ENCODE measurements at regions not wholly inside any gene's neighbourhood (a gene's known extent, or its start where the extent isn't known, plus 50 kb on each side); places are given as distances from the start of the nearest gene placed in this dataset.
"Not testable (repeated sequence)": the region's sequence is repeated elsewhere in the genome, so short reads cannot be mapped to it uniquely, and the experiment has no call there.

DNA sequence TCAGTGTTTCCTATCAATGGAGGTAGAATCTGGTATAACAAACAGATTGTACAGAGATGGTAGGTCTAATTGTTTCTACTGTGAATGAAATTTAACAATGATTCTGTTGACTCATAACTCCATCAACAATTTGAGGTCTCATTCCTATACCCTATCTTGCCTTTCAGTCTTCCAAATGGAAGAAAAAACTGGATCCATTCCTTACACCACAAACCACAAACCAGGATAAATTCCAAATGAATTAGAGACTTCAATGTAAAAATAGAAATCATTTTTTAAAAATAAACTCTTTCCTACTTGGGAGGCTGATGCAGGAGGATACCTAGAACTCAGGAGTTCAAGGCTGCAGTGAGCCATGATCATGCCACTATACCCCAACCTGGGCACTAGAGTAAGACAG is 114.4 kb upstream of the WDR44 start:
- Mint-ChIP-seq H3K36me3 (ENCODE audit: low read depth) (no peaks in the 10 kb centered on the region), H3K4me3 (no peak overlapping the region)

DNA sequence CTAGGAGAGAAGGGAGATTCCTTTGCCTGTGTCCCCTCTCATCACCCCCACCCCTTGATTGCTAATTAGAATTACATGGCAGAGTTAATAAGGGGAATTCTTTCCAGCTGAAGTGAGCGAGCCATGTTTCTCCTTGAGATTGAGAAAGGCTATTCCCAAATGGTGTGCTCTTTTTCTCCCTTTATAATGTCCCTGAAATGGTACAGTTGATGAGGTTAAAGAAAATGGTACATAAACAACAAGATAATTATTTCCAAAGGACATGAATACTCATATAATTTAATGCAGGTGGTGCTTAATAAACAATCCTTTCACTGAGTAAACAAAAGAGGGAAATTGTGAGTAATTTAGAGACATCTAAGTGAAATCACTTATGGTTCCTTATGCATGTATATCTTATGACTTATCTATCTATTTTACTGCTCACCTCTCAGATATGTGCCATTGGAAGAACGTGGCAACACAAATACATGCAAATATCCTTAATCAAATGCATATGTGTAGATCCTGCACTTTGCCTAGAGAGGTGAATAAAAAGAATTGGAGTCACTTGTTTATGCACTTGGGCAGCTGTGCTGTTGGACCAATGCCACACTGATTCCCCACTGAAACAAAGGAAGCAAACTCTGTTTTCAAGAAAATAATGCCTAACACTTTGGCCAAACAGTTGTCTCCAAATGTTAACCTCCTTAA is 106.6 kb upstream of the WDR44 start:
- intact Hi-C loops (cut with micrococcal nuclease): no loop called here
- ATAC-seq (no peak), DNase-seq (no peak)
- H3K9me3 Mint-ChIP-seq: no peaks in the 10 kb centered on the region
- no peak overlapping the region for H3K4me3 Mint-ChIP-seq
- H3K4me1 Mint-ChIP-seq (ENCODE audit: low read depth): no peaks in the 10 kb centered on the region
- CTCF ChIA-PET: no interaction called here
- TF ChIP-seq, protein P1, sequence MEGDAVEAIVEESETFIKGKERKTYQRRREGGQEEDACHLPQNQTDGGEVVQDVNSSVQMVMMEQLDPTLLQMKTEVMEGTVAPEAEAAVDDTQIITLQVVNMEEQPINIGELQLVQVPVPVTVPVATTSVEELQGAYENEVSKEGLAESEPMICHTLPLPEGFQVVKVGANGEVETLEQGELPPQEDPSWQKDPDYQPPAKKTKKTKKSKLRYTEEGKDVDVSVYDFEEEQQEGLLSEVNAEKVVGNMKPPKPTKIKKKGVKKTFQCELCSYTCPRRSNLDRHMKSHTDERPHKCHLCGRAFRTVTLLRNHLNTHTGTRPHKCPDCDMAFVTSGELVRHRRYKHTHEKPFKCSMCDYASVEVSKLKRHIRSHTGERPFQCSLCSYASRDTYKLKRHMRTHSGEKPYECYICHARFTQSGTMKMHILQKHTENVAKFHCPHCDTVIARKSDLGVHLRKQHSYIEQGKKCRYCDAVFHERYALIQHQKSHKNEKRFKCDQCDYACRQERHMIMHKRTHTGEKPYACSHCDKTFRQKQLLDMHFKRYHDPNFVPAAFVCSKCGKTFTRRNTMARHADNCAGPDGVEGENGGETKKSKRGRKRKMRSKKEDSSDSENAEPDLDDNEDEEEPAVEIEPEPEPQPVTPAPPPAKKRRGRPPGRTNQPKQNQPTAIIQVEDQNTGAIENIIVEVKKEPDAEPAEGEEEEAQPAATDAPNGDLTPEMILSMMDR (IDR thresholded peaks at IDR 0.05): no peak
- H3K27ac Mint-ChIP-seq: no peak overlapping the region
- H3K36me3 Mint-ChIP-seq (ENCODE audit: low read depth): no peaks in the 10 kb centered on the region
- POLR2A ChIA-PET: no interaction called here
- H3K27me3 Mint-ChIP-seq: peaks cover 1% of the 10 kb centered on the region

More for the DNA sequence above, 114.4 kb upstream of the WDR44 start:
- CTCF ChIA-PET: no interaction called here
- no peak for DNase-seq
- Mint-ChIP-seq H3K27ac (no peak overlapping the region), H3K27me3 (peaks cover 2% of the 10 kb centered on the region), H3K4me1 (ENCODE audit: low read depth) (no peaks in the 10 kb centered on the region), H3K9me3 (no peaks in the 10 kb centered on the region)
- intact Hi-C loops (cut with micrococcal nuclease): no loop called here
- no peak for ATAC-seq
- POLR2A ChIA-PET: no interaction called here
- TF ChIP-seq, protein P1 (IDR thresholded peaks at IDR 0.05): no peak

- Mint-ChIP-seq H3K36me3 (ENCODE audit: low read depth) (no peaks in the 10 kb centered on the region), H3K27ac (no peak overlapping the region), H3K4me3 (no peak overlapping the region), H3K4me1 (ENCODE audit: low read depth) (no peaks in the 10 kb centered on the region), H3K27me3 (peaks cover 1% of the 10 kb centered on the region), H3K9me3 (no peaks in the 10 kb centered on the region)
- intact Hi-C loops (cut with micrococcal nuclease): no loop called here
- no peak for DNase-seq
- CTCF ChIA-PET: no interaction called here
- TF ChIP-seq, protein P1 (IDR thresholded peaks at IDR 0.05): no peak
- no peak for ATAC-seq
- POLR2A ChIA-PET: no interaction called here
Observed at GRCh38 chrX:118239913-118240698, 105.8 kb upstream of the WDR44 start.

GRCh38 chrX:118246961-118247360 is 98.9 kb upstream of the WDR44 start:
- DNase-seq; POLR2A ChIA-PET; H3K36me3 Mint-ChIP-seq (ENCODE audit: low read depth); H3K9me3 Mint-ChIP-seq; H3K27me3 Mint-ChIP-seq; CTCF ChIA-PET; H3K4me1 Mint-ChIP-seq (ENCODE audit: low read depth); intact Hi-C loops (cut with micrococcal nuclease); H3K4me3 Mint-ChIP-seq; H3K27ac Mint-ChIP-seq; ATAC-seq: not testable (repeated sequence)

DNA sequence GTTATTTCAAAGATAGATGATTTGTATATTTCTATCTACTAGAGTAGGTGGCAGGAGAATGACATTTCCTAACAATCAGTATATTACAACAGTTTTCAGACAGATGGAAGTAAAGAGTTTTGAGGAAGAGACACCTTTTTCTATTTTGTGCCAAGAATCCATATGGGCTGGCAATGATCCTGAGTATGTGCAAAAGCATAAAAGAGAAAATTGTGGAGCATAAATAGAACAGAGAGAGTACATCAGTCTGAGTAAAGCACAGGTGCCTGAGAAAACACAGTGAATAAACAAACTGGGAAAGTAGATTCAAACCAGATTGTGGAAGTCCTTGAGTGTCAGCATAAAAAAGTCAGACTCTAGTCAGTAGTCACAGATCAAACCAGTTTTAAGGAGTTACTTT is 96.8 kb upstream of the WDR44 start:
- DNase-seq: no peak
- no peaks in the 10 kb centered on the region for H3K4me1 Mint-ChIP-seq (ENCODE audit: low read depth)
- no peak for ATAC-seq
- no peak overlapping the region for H3K27ac Mint-ChIP-seq
- H3K4me3 Mint-ChIP-seq: no peak overlapping the region
- H3K36me3 Mint-ChIP-seq (ENCODE audit: low read depth): no peaks in the 10 kb centered on the region
- CTCF ChIA-PET: no interaction called here
- intact Hi-C loops (cut with micrococcal nuclease): no loop called here
- H3K27me3 Mint-ChIP-seq: no peaks in the 10 kb centered on the region
- POLR2A ChIA-PET: no interaction called here
- TF ChIP-seq, protein P1 (IDR thresholded peaks at IDR 0.05): no peak
- H3K9me3 Mint-ChIP-seq: no peaks in the 10 kb centered on the region
